Fibroblast of the aortic adventitia (primary cell): ENCODE measurements at regions not wholly inside any gene's neighbourhood (a gene's known extent, or its start where the extent isn't known, plus 50 kb on each side); places are given as distances from the start of the nearest gene placed in this dataset.

Source experiments
- DNase-seq: peaks from one replicate; pipeline ENCODE4 v3.0.0-alpha.2; 2010; ENCODE audit warnings: low read depth
- H3K4me3 ChIP-seq: 2 replicates; pipeline ENCODE4 v1.5.1; 2011; ENCODE audit warnings: low read depth, mild to moderate bottlenecking, control low read depth, low read length, moderate library complexity
- TF ChIP-seq, protein P1 (sequence below): IDR thresholded peaks from 2 replicates; pipeline ENCODE4 v1.5.1; 2011; ENCODE audit warnings: mild to moderate bottlenecking, low read length, control low read depth, inconsistent platforms; ENCODE audit not compliant: insufficient read depth

DNA sequence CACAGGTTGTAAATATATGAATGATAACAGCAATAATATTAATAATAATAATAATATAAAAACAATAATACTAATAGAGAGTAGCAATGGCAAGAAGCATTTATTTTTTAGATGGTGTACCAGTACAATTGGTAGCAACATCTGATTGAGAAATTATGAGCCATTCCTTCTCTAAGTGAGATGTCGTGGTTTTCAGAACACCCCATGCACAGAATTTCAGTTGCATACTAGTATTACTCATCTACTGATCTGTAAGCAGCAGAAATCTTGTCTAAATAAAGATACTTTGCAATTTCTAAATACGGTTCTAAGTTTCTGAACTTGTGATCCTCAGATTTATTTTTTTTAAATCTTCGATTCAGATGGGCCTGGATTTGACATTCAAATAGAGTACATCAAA lies 788.0 kb upstream of the ATXN8OS start:
- TF ChIP-seq, protein P1, sequence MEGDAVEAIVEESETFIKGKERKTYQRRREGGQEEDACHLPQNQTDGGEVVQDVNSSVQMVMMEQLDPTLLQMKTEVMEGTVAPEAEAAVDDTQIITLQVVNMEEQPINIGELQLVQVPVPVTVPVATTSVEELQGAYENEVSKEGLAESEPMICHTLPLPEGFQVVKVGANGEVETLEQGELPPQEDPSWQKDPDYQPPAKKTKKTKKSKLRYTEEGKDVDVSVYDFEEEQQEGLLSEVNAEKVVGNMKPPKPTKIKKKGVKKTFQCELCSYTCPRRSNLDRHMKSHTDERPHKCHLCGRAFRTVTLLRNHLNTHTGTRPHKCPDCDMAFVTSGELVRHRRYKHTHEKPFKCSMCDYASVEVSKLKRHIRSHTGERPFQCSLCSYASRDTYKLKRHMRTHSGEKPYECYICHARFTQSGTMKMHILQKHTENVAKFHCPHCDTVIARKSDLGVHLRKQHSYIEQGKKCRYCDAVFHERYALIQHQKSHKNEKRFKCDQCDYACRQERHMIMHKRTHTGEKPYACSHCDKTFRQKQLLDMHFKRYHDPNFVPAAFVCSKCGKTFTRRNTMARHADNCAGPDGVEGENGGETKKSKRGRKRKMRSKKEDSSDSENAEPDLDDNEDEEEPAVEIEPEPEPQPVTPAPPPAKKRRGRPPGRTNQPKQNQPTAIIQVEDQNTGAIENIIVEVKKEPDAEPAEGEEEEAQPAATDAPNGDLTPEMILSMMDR: no peak
- H3K4me3 ChIP-seq: no peak overlapping the region
- no peak for DNase-seq

DNA sequence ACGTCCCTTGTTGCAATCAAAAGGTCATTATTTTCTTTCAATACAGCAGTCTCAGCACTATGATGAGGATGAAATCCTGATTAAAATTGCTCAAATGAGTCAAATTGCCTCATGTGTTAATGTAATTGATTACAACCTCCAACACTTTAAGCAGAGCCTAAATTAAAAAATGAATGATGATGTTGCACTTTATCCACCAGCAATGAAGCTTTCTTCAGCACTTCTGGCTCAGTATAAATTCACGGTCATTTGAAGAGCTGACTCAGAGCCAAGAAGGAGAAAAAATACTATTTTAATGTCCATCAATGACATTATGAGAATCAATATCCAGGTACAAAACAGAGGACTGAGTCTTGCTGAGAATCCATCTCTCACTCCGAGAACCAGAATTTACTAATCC lies 792.6 kb upstream of the ATXN8OS start:
- no peak overlapping the region for H3K4me3 ChIP-seq
- TF ChIP-seq, protein P1: no peak
- DNase-seq: no peak

DNA sequence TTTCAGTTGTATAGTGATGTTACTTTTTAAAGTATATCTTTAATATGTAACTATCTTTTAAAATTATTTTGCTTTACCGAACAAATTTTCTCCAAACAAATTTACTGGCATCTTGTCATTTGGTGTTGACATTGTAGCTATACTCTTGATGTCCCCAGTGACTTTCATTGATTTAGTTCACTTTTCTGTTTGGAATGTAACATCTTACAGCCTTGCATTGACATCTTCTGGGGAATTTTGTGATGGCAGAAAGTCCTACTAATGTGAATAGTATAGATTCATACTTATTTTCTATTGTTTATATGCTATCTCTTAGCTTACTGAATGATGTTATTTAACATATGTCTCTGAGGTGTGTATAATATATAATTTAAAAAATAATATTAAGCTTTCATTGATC lies 800.9 kb upstream of the ATXN8OS start:
- no peak for DNase-seq
- TF ChIP-seq, protein P1: no peak
- H3K4me3 ChIP-seq: no peak overlapping the region

DNA sequence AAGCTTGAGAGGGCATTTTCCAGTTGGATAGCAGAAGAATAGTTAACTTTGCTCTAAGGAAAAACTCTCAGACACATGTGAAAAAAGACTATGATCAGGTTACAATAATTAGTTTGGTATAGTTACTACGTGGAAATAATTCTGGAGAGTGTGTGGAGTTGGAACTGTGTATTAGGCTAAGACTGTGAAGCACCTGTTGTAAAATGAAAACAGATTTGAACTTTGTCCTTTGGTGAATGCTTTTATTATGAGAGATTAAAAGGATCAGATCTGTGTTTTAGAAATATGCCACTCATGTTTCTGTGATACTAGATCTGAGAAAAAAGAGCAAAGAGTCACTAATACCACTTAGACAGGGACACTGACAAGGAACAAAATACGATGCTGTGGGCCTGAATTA lies 807.5 kb upstream of the ATXN8OS start:
- TF ChIP-seq, protein P1: no peak
- no peak overlapping the region for H3K4me3 ChIP-seq
- no peak for DNase-seq

DNA sequence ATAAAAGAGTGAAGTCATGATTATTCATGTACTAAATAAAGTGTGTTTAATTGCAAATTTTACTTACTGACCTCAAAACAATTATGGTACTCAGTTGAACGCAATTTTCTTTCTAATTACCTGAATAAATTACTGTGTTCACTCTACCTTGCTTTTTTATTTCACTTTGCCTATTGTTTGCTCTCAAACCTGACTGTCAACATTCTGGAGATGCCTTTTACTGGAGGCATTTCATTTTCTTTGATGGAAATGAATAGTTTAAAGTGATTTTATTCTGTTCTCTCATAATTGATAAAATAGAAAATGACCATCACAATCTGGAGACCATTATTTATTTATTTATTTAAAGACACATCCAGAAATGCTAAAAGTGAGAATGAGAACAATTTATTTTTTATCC lies 811.5 kb upstream of the ATXN8OS start:
- TF ChIP-seq, protein P1: no peak
- H3K4me3 ChIP-seq: no peak overlapping the region
- DNase-seq: no peak

DNA sequence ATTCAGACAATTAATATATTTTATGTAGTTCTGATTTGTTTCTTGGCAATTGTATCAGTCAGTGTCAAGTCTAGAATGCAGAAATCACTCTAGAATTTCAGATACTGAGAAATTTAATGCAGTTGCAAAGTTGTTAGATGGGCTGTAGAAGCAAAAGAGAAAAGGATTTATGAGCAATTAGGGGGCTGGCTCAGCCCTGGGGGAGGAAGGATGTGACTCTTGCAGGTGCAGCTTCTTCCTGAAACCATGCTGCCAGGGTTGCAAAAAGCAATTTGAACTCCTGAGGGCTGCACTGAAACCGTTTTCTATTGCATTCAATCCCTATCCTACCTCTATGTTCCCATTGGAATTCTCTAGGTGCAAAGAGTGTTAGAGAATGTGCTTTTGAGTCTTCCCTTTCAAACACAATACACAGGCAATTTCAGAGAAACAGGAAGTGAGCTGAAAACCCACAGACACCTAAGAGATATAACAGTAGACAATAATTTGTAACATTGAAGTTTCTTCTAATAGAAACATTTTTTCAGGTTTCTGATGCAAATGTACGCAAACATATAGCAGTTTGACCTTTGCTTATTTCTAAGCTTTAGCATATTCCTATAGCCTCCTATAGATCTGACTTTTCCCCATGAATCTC lies 814.7 kb upstream of the ATXN8OS start:
- no peak for DNase-seq
- H3K4me3 ChIP-seq: no peak overlapping the region
- TF ChIP-seq, protein P1: no peak
